ENCODE measurements at regions not wholly inside any gene's neighbourhood (a gene's known extent, or its start where the extent isn't known, plus 50 kb on each side); places are given as distances from the start of the nearest gene placed in this dataset.

GRCh38 chr3:25099666-25100065 is 328.4 kb upstream of the RARB start:
- no peak for DNase-seq (ENCODE audit: low read depth)

GRCh38 chr3:25103391-25103790 is 324.7 kb upstream of the RARB start:
- DNase-seq (ENCODE audit: low read depth) = no peak

- no peak for DNase-seq (ENCODE audit: low read depth)
Measured at GRCh38 chr3:25107918-25108617, 320.0 kb upstream of the RARB start.

DNA sequence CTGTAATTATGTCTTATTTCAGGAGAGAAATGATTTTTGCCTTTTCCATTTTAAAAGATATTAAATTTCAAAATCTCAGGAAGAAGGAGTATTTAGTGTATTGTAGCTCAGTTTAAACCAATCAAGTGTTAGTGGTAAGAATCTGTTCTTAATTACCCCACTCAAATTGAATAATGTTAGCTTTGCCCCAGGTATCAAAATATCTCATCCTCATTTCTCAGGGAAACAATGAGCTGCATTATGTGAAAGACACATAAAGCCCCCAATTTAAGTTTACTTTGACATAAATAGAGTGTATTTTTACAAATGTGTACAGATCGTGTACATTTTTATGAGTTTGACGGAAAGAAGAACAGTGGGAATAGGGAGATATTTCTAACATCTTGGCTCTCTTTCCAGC is 317.4 kb upstream of the RARB start:
- no peak for DNase-seq (ENCODE audit: low read depth)

- DNase-seq (ENCODE audit: low read depth) = no peak
Measured at GRCh38 chr3:25113891-25114290, 314.2 kb upstream of the RARB start.

DNA sequence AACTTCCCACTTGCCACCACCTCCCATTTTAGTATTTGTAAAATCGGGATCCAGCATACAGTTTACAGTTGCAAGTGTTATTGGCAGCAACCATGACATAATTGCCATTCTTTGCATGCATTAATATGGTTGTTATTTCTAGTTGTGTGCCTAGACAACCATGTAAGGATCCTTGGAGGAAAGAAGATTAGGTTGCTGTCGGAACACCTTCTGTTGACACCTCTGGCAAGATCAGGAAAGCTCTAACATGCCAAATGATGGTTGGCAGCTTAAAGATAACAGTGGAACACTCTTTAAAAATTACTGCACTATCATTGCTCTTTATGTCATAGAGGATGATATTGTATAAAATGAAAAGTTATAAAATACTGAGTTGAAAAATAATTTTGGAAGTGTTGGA is 313.5 kb upstream of the RARB start:
- DNase-seq (ENCODE audit: low read depth) = no peak

DNA sequence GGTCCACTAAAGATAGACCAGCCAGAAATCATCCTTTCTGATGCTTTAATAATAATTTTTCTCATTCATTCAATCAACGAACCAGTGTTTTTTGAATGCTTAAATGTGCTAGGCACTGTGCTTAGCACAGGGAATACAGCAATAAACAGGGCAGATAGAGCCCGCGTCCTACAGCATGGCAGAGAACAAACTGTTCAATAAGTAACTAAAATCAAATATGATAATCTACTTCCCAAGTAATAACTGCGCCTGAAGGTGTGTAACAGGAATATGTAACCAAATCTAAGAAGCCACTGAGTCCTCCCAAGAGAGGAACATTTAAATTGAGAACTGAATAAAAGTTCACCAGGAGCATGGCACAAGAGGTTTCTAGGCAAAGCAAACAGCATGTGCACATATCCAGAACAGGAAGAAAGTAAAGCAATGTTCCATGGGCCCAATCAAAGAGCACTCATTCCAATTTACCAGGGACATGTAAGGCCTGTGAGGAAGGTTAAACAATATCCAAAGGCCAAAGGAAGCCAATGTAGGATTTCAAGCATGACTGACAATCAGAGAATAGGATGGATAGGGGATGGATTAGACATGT is 311.0 kb upstream of the RARB start:
- DNase-seq (ENCODE audit: low read depth) = no peak

DNA sequence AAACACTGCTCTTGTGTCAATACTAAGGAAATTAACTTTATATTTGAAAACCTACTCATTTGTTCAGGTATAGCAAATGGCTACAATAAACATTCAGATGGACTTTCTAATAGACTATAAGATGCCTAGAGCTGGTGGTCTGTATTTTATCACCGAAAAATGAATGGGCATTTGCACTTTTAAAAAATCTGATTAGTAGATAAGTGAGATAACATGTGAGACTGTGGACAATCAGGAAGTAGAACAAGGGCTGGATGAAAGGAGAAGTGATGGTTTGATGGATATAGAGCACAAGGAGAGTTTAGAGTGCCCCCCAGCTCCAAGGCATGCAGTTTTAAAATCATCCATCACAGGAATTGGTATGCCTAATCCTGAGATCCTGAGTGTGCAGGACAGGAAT is 308.4 kb upstream of the RARB start:
- DNase-seq (ENCODE audit: low read depth) = no peak

- DNase-seq (ENCODE audit: low read depth) = no peak
Measured at GRCh38 chr3:25120665-25121064, 307.4 kb upstream of the RARB start.

- no peak for DNase-seq (ENCODE audit: low read depth)
Measured at GRCh38 chr3:25125201-25125600, 302.9 kb upstream of the RARB start.

DNA sequence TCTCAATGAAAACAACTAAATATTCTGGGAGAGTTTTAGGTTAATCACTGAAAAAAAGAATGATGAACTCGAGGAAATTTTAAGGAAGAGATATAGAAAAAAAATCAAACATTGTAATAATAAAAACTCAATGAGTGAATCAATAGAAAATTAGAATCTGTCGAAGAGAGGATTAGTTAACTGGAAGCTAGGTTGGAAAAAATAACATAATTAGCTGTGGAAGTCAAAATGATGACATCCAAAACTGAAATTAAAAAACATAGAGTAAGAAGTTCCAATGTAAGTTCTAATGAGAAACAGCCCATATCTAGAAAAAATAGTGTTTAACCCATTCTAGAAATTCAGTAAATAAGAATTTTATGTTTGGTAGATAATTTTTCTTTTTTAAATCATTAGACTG is 299.3 kb upstream of the RARB start:
- DNase-seq (ENCODE audit: low read depth) = no peak

DNA sequence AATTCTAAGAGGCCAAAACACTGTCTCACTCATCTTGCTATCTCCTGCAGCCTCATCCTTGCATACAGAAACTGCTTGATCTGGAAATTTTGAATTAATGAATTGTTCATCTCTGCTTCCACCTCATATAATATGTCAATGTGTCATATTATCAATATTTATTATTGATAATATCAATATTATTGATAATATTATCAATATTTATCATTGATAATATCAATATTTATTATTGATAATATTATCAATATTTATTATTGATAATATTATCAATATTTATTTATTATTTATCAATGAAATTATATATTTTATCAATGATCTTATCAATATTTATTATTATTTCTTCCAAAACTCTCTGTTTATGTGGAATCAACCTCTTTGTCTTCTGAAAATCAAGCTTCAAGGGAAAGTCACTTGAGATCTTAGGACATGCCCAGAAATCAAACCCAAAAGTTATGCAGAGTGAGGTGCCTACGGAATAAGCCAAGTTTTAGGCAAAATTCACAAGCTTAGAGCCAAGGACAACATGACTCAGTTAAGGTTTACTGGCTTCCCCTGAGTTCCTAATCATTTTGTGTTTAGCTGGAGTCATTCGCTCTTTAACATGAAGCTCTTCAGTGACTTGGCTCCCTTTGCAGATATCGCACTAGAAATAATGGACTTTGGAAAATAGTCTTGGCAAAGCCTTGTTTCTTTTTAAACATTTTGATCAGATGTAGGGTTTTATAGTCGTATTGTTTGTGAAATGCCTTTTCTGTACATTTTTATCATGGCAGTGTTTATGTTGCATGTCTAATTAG is 297.1 kb upstream of the RARB start:
- DNase-seq (ENCODE audit: low read depth) = no peak

- no peak for DNase-seq (ENCODE audit: low read depth)
Measured at GRCh38 chr3:25133588-25133987, 294.5 kb upstream of the RARB start.

DNA sequence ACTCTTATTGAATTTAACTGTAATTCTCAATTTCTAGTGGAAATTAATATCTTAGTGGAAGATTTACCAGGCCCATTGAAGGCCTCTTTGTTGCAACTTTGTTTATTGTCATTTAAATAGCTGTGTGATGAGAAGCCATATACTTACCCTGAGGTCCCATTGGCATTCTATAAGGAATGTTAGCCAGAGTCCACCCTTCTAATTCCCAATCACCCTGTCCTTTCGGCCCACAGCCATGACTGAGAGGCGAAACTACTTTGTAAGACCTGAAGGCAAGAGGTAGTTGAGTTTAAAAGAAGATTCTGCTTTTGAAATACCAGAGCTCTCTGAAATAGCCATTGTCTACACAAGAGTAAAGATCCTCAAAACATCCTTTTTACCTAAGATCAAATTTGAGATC is 290.5 kb upstream of the RARB start:
- no peak for DNase-seq (ENCODE audit: low read depth)

DNA sequence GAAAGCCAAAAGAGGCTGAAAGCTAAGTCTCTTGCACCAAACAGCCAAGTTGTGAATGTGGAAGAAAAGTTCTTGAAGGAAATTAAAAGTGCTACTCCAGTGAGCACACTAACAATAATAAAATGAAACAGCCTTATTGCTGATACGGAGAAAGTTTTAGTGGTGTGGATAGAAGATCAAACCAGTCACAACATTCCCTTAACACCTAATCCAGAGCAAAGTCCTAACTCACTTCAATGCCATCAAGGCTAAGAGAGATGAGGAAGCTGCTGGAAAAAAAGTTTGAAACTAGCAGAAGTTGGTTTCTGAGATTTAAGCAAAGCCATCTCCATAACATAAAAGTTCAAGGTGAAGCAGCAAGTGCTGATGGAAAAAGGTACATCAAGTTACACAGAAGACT is 288.8 kb upstream of the RARB start:
- DNase-seq (ENCODE audit: low read depth) = no peak

- no peak for DNase-seq (ENCODE audit: low read depth)
Measured at GRCh38 chr3:25142609-25143355, 285.3 kb upstream of the RARB start.

DNA sequence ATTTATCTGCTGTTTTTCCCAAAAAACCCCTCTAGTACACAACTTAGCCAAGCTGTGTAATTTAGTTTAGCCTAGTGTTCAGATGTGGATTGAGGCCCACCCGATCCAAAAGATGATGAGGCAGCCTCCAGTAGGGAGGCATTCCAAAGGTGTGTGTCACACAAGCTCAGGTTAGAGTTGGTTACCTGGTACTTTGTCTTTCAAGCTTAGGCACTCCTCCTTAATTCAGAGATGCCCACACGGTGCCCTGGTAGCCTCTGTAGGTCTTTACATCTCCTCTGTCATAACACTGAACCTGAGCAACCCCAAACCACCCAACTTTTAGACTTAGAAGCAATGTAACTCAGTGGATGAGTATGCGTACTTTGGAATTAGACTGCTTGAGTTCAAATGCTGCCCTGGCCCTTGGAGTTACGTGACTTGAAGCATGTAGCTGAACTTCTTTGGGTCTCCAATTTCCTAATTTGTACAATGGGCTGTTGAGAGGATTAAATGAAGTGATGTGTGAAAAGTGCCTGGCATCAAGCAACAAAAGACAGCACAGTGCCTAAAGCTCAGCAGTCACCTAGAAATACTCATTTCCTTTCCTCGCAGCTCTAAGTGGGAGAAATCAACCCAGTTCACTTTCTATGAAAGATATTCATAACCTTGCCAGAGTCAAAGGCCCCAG is 284.6 kb upstream of the RARB start:
- no peak for DNase-seq (ENCODE audit: low read depth)

DNA sequence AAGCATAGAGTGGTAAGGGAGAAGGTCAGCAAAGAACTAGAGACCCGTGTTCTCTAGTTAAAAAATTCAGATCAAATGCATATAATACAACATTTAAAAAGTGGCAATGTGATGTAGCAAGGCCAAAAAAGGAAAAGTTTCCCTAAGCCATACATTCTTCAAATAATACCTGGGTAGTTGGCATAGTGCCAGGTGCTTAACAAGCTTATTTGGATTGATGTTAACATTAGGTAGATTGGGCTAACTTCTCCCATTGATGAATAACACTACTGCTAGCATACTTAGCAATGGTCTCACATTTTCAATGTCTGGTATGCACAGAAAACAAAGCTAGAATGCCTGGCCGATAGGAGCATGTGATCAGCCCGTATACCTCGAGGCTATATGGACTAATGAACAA is 283.6 kb upstream of the RARB start:
- DNase-seq (ENCODE audit: low read depth) = no peak

DNA sequence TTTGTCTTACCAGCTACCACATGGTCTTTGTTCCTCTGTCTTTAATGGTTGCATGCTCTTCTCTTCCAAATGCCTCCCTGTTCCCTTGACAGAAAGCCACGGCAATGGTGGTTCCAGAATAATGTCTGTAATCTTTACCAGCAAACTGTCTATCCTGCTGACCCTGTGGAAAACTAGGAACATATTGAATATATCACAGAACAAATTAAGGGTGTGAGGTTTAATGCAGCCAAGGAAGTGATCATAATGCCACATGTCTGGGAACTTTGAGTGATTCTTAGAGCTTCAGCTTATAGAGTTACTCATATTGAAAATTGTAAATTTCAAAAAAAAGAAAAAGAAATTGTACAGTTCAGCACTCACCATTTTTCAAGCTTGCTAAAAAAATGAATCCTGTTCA is 282.9 kb upstream of the RARB start:
- no peak for DNase-seq (ENCODE audit: low read depth)

DNA sequence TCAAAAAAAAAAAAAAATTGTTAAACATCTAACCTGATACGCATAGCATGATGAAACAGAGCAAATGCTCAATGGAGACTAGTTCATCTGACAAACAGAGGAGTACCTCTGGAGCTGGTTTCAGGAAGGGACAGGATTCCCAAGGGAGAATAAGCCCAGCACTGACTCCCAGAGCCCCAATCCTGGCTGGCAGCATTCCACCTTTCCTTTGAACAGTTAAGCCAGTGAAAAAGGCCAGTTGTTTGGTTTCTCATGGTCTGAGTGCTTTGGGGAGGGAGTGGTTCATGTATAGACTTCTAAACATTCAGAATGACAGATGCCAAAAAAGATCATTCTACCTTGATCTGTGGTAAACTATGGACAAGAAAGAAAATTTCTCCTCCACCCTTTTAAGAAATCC is 277.9 kb upstream of the RARB start:
- DNase-seq (ENCODE audit: low read depth) = no peak

GRCh38 chr3:25151281-25151902 is 276.7 kb upstream of the RARB start:
- DNase-seq (ENCODE audit: low read depth) = no peak

- no peak for DNase-seq (ENCODE audit: low read depth)
Measured at GRCh38 chr3:25151903-25152295, 276.2 kb upstream of the RARB start.
